Thyroid gland (tissue), 4 donors: ENCODE measurements at regions not wholly inside any gene's neighbourhood (a gene's known extent, or its start where the extent isn't known, plus 50 kb on each side); places are given as distances from the start of the nearest gene placed in this dataset.
"Not testable (repeated sequence)": the region's sequence is repeated elsewhere in the genome, so short reads cannot be mapped to it uniquely, and the experiment has no call there.

ENCODE experiments used
- CTCF ChIP-seq, 6 experiments: fragments of 200-600 bp in 3 of 6; fragments of 450-650 bp in 3 of 6; sonication (generic) in 3 of 6; IDR thresholded peaks; one replicate each; pipeline ENCODE4 v1.5.1; 2016 to 2019; ENCODE audit warnings: antibody characterized with exemption in 6 of 6, mild to moderate bottlenecking in 2 of 6, inconsistent platforms in 1 of 6, moderate library complexity in 1 of 6
- POLR2A ChIP-seq, 2 donors: fragments of 450-650 bp; IDR thresholded peaks; one replicate each; pipeline ENCODE4 v1.6.1; 2017; ENCODE audit warnings: antibody characterized with exemption in 2 of 2, mild to moderate bottlenecking in 2 of 2, moderate library complexity in 1 of 2

GRCh38 chr16:15206439-15206838 lies 112.4 kb upstream of the RRN3 start:
- not testable (repeated sequence) for TF ChIP-seq CTCF, POLR2A (IDR thresholded peaks at IDR 0.05)
